ENCODE measurements at regions not wholly inside any gene's neighbourhood (a gene's known extent, or its start where the extent isn't known, plus 50 kb on each side); places are given as distances from the start of the nearest gene placed in this dataset.

GRCh38 chr4:110681381-110681780 lies 58.5 kb upstream of the PITX2 start:
- POLR2A ChIA-PET, result no interaction called here
- in situ Hi-C loops (cut with MboI) (no loop called here), intact Hi-C loops (cut with micrococcal nuclease; ENCODE audit: unreplicated experiment) (no loop called here)
- BruUV-seq (replicated peaks), result no TSS peak
- ATAC-seq, result no peak
- TF ChIP-seq ZBTB4 (CRISPR knock-in tag; IDR thresholded peaks at IDR 0.05), result no peak
- no peak for TF ChIP-seq ASH2L (IDR thresholded peaks at IDR 0.05; ENCODE audit: borderline replicate concordance, low read depth)
- no peak for TF ChIP-seq PAX5 (IDR thresholded peaks at IDR 0.05; ENCODE audit: borderline replicate concordance, low read depth, low read length)
- TF ChIP-seq POLR2AphosphoS5 (IDR thresholded peaks at IDR 0.05; ENCODE audit: low read length), result no peak
- no peak for TF ChIP-seq RELA (IDR thresholded peaks at IDR 0.05; ENCODE audit: borderline replicate concordance, partially characterized antibody)
- no peak for DNase-seq (ENCODE audit: low read depth, low spot score)
- Histone ChIP-seq H3K27me3 (replicated peaks in 1 of 2; ENCODE audit: control insufficient read depth in 2 of 2, insufficient read depth in 2 of 2, low read length in 1 of 2) (no peaks in the 10 kb centered on the region), H3K36me3 (ENCODE audit: control insufficient read depth in 2 of 2, insufficient read depth in 2 of 2, low read length in 1 of 2) (no peaks in the 10 kb centered on the region), H4K20me1 (ENCODE audit: control insufficient read depth, insufficient read depth) (no peaks in the 10 kb centered on the region; the same call in 1 of the 2 replicates), H3K4me1 (ENCODE audit: control insufficient read depth, insufficient read depth, low read length) (no peaks in the 10 kb centered on the region), H3K9me3 (replicated peaks; ENCODE audit: control insufficient read depth, insufficient read depth, low read length) (no peaks in the 10 kb centered on the region), H3K4me3 (no peak overlapping the region), H2AFZ (ENCODE audit: control insufficient read depth, low read depth, low read length) (no peak overlapping the region), H3K9ac (ENCODE audit: control insufficient read depth, insufficient read depth, low read length) (no peak overlapping the region), H3K79me2 (ENCODE audit: control insufficient read depth, insufficient read depth, low read length) (no peaks in the 10 kb centered on the region), H3K27ac (ENCODE audit: control insufficient read depth, insufficient read depth) (no peak overlapping the region), H3K4me2 (ENCODE audit: control insufficient read depth, insufficient read depth) (no peak overlapping the region)
- SMC1A ChIA-PET (ENCODE audit: uncharacterized antibody, unreplicated experiment), result no interaction called here
- RAD21 ChIA-PET (ENCODE audit: unreplicated experiment), result no interaction called here
- CTCF ChIA-PET, result no interaction called here
- 0% methylated on average over 1 of the region's 1 CpG for WGBS (ENCODE audit: insufficient coverage, insufficient replicate concordance, low lambda C conversion rate, missing lambda C conversion rate)
- no peak for FAIRE-seq

GRCh38 chr4:110682311-110682710 lies 59.4 kb upstream of the PITX2 start:
- intact Hi-C loops (cut with micrococcal nuclease; ENCODE audit: unreplicated experiment), result no loop called here
- ATAC-seq, result no peak
- no peak for TF ChIP-seq JUNB (IDR thresholded peaks at IDR 0.05)
- no peak for TF ChIP-seq KAT2A (conservative IDR thresholded peaks at IDR 0.05; ENCODE audit: control insufficient read depth, low read depth, low read length)
- TF ChIP-seq RB1 (IDR thresholded peaks at IDR 0.05; ENCODE audit: borderline replicate concordance), result no peak
- no peak for TF ChIP-seq MTA3 (IDR thresholded peaks at IDR 0.05; ENCODE audit: borderline replicate concordance, low read length)
- no peak for TF ChIP-seq SREBF2 (IDR thresholded peaks at IDR 0.05; ENCODE audit: low read length)
- TF ChIP-seq BCL3 (IDR thresholded peaks at IDR 0.05; ENCODE audit: borderline replicate concordance, insufficient read depth, low read depth, low read length, poor library complexity, severe bottlenecking), result no peak
- TF ChIP-seq FOS (IDR thresholded peaks at IDR 0.05; ENCODE audit: borderline replicate concordance, extremely low read depth, insufficient read length), result no peak
- no peak for TF ChIP-seq NKRF (conservative IDR thresholded peaks at IDR 0.05)

More at GRCh38 chr4:110682311-110682710, 59.4 kb upstream of the PITX2 start:
- Histone ChIP-seq H3K4me1 (ENCODE audit: control insufficient read depth, insufficient read depth, low read length) (no peaks in the 10 kb centered on the region), H3K4me3 (no peak overlapping the region), H3K79me2 (ENCODE audit: control insufficient read depth, insufficient read depth, low read length) (no peaks in the 10 kb centered on the region), H3K27ac (ENCODE audit: control insufficient read depth, insufficient read depth) (no peak overlapping the region), H2AFZ (ENCODE audit: control insufficient read depth, low read depth, low read length) (no peak overlapping the region), H3K36me3 (ENCODE audit: control insufficient read depth in 2 of 2, insufficient read depth in 2 of 2, low read length in 1 of 2) (no peaks in the 10 kb centered on the region), H4K20me1 (ENCODE audit: control insufficient read depth, insufficient read depth) (no peaks in the 10 kb centered on the region; the same call in 1 of the 2 replicates), H3K27me3 (replicated peaks in 1 of 2; ENCODE audit: control insufficient read depth in 2 of 2, insufficient read depth in 2 of 2, low read length in 1 of 2) (no peaks in the 10 kb centered on the region), H3K9ac (ENCODE audit: control insufficient read depth, insufficient read depth, low read length) (no peak overlapping the region), H3K4me2 (ENCODE audit: control insufficient read depth, insufficient read depth) (no peak overlapping the region), H3K9me3 (replicated peaks; ENCODE audit: control insufficient read depth, insufficient read depth, low read length) (no peaks in the 10 kb centered on the region)
- no TSS peak for BruUV-seq (replicated peaks)
- ChIA-PET CTCF (no interaction called here), SMC1A (ENCODE audit: uncharacterized antibody, unreplicated experiment) (interaction anchor here (0.6 kb wide), 1 partner anchor 92 kb away, joined by 3 read pairs; no protein-coding TSS in a partner anchor), POLR2A (no interaction called here), RAD21 (ENCODE audit: unreplicated experiment) (no interaction called here)
- FAIRE-seq (no peak), DNase-seq (ENCODE audit: low read depth, low spot score) (no peak)
- in situ Hi-C loops (cut with MboI), result no loop called here
- WGBS (ENCODE audit: insufficient coverage, insufficient replicate concordance, low lambda C conversion rate, missing lambda C conversion rate), result 89% methylated on average over 1 of the region's 1 CpG
